Esophagus muscularis mucosa (tissue), 4 donors: ENCODE measurements at regions not wholly inside any gene's neighbourhood (a gene's known extent, or its start where the extent isn't known, plus 50 kb on each side); places are given as distances from the start of the nearest gene placed in this dataset.

Experiments
- DNase-seq: peaks from one replicate; pipeline ENCODE4 v3.0.0-alpha.2; 2017; ENCODE audit errors: extremely low spot score
- H3K27ac ChIP-seq, 4 donors: fragments of 200-600 bp; sonication (generic); replicated peaks in 1 of 4; 1 replicate in 3 of 4; 2 replicates in 1 of 4; pipeline ENCODE4 v1.5.1; 2016 to 2019; ENCODE audit warnings: mild to moderate bottlenecking in 1 of 4
- H3K27me3 ChIP-seq, 4 donors: fragments of 200-600 bp; sonication (generic); one replicate each; pipeline versions ENCODE4 v1.5.1 to v1.6.0; 2016 to 2019
- H3K36me3 ChIP-seq, 4 donors: fragments of 200-600 bp; sonication (generic); one replicate each; pipeline ENCODE4 v1.5.1; 2016 to 2019
- H3K4me1 ChIP-seq, 4 donors: fragments of 200-600 bp; sonication (generic); one replicate each; pipeline ENCODE4 v1.5.1; 2016 to 2019
- H3K4me3 ChIP-seq, 4 donors: fragments of 200-600 bp; sonication (generic); 1 replicate in 2 of 4; 2 replicates in 2 of 4; pipeline ENCODE4 v1.5.1; 2016 to 2019; ENCODE audit warnings: mild to moderate bottlenecking in 4 of 4, moderate library complexity in 1 of 4
- H3K9me3 ChIP-seq, 4 donors: fragments of 200-600 bp; sonication (generic); 1 replicate in 3 of 4; 2 replicates in 1 of 4; pipeline ENCODE4 v1.5.1; 2016 to 2019
- CTCF ChIP-seq, 3 experiments: fragments of 200-600 bp in 2 of 3; fragments of 450-650 bp in 1 of 3; sonication (generic) in 2 of 3; IDR thresholded peaks; one replicate each; pipeline ENCODE4 v1.5.1; 2017 to 2019; ENCODE audit warnings: antibody characterized with exemption in 3 of 3, mild to moderate bottlenecking in 2 of 3, moderate library complexity in 1 of 3
- EP300 ChIP-seq: sonication (generic); formaldehyde crosslinking; IDR thresholded peaks from one replicate; pipeline ENCODE4 v1.6.1; 2017; ENCODE audit warnings: antibody characterized with exemption
- POLR2A ChIP-seq: fragments of 450-650 bp; IDR thresholded peaks from one replicate; pipeline ENCODE4 v1.6.1; 2017; ENCODE audit warnings: antibody characterized with exemption, moderate library complexity, mild to moderate bottlenecking, low read depth
- POLR2AphosphoS5 ChIP-seq, 2 donors: sonication (generic); formaldehyde crosslinking; IDR thresholded peaks; one replicate each; pipeline ENCODE4 v1.6.1; 2017; ENCODE audit warnings: antibody characterized with exemption in 2 of 2
- whole genome bisulfite sequencing: methylation state at CpG from one replicate; pipeline ENCODE4 v1.1.5; 2018; 5-methylcytosine and 5-hydroxymethylcytosine counted together
- intact Hi-C: fragments of 100-400 bp; cut with DNase I; formaldehyde crosslinking; loops from one replicate; pipeline ENCODE4 v1.15.1; 2023

- Histone ChIP-seq H3K4me1 (no peaks in the 10 kb centered on the region), H3K9me3 (no peaks in the 10 kb centered on the region), H3K4me3 (no peak overlapping the region), H3K27ac (no peak overlapping the region), H3K27me3 (no peaks in the 10 kb centered on the region), H3K36me3 (no peaks in the 10 kb centered on the region)
- TF ChIP-seq EP300 (no peak), CTCF (IDR thresholded peaks at IDR 0.05) (no peak), POLR2AphosphoS5 (IDR thresholded peaks at IDR 0.05) (no peak), POLR2A (no peak)
- WGBS, result 80% methylated on average over 1 of the region's 1 CpG
- no peak for DNase-seq
- intact Hi-C loops, result no loop called here
Observed at GRCh38 chr20:7332169-7332568, 564.7 kb downstream of the BMP2 start.

- H3K4me3 ChIP-seq, result no peak overlapping the region
- WGBS, result 82% methylated on average over 3 of the region's 3 CpGs
- no peaks in the 10 kb centered on the region for H3K27me3 ChIP-seq
- TF ChIP-seq POLR2A, result no peak
- no peak for TF ChIP-seq POLR2AphosphoS5 (IDR thresholded peaks at IDR 0.05)
- no peak for TF ChIP-seq EP300
- no peak for TF ChIP-seq CTCF (IDR thresholded peaks at IDR 0.05)
- no peaks in the 10 kb centered on the region for H3K36me3 ChIP-seq
- no peak overlapping the region for H3K27ac ChIP-seq
- DNase-seq, result no peak
- no peaks in the 10 kb centered on the region for H3K9me3 ChIP-seq
- no peaks in the 10 kb centered on the region for H3K4me1 ChIP-seq
- intact Hi-C loops, result no loop called here
Observed at GRCh38 chr20:7333841-7334240, 566.4 kb downstream of the BMP2 start.

- WGBS, result 97% methylated on average over 3 of the region's 3 CpGs
- no peaks in the 10 kb centered on the region for H3K27me3 ChIP-seq
- TF ChIP-seq POLR2A (no peak), CTCF (IDR thresholded peaks at IDR 0.05) (no peak), EP300 (no peak), POLR2AphosphoS5 (IDR thresholded peaks at IDR 0.05) (no peak)
- H3K4me1 ChIP-seq, result no peaks in the 10 kb centered on the region
- H3K27ac ChIP-seq, result no peak overlapping the region
- no peak overlapping the region for H3K4me3 ChIP-seq
- intact Hi-C loops, result no loop called here
- no peaks in the 10 kb centered on the region for H3K9me3 ChIP-seq
- H3K36me3 ChIP-seq, result no peaks in the 10 kb centered on the region
- no peak for DNase-seq
Observed at GRCh38 chr20:7346026-7346425, 578.5 kb downstream of the BMP2 start.

- DNase-seq, result no peak
- Histone ChIP-seq H3K9me3 (no peaks in the 10 kb centered on the region), H3K27ac (no peak overlapping the region), H3K4me1 (no peaks in the 10 kb centered on the region), H3K36me3 (no peaks in the 10 kb centered on the region), H3K27me3 (no peaks in the 10 kb centered on the region), H3K4me3 (no peak overlapping the region)
- TF ChIP-seq EP300 (no peak), POLR2A (no peak), CTCF (IDR thresholded peaks at IDR 0.05) (no peak), POLR2AphosphoS5 (IDR thresholded peaks at IDR 0.05) (no peak)
- intact Hi-C loops, result no loop called here
- WGBS, result 95% methylated on average over 1 of the region's 1 CpG
Observed at GRCh38 chr20:7346562-7346961, 579.1 kb downstream of the BMP2 start.

- TF ChIP-seq CTCF (IDR thresholded peaks at IDR 0.05) (no peak), EP300 (no peak), POLR2A (no peak), POLR2AphosphoS5 (IDR thresholded peaks at IDR 0.05) (no peak)
- Histone ChIP-seq H3K27ac (no peak overlapping the region), H3K9me3 (no peaks in the 10 kb centered on the region), H3K4me3 (no peak overlapping the region), H3K36me3 (no peaks in the 10 kb centered on the region), H3K4me1 (no peaks in the 10 kb centered on the region), H3K27me3 (no peaks in the 10 kb centered on the region)
- intact Hi-C loops, result no loop called here
- 62% methylated on average over 2 of the region's 2 CpGs for WGBS
- no peak for DNase-seq
Observed at GRCh38 chr20:7347409-7347808, 579.9 kb downstream of the BMP2 start.
